ENCODE measurements at regions not wholly inside any gene's neighbourhood (a gene's known extent, or its start where the extent isn't known, plus 50 kb on each side); places are given as distances from the start of the nearest gene placed in this dataset.

DNA sequence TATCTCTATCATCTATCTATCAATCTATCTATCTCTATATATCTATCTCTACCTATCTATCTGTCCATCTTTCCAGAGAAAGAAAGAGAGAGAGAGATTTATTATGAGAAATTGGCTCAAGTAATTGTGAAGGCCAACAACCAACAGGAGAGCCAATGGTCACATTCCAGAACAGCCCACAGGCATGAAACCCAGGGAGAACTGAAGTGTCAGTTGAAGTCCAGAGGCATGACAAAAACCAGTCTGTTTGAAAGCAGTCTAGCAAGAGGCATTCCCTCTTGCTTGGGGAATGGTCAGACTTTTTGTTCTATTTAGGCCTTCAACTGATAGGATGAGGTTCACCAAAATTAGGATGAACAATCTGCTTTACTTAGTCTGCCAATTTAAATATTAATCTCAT is 87.6 kb upstream of the PLCXD3 start:
- H3K36me3 ChIP-seq: no peaks in the 10 kb centered on the region
- H3K27me3 ChIP-seq (ENCODE audit: insufficient read depth, low read depth, severe bottlenecking): no peaks in the 10 kb centered on the region
- no peak overlapping the region for H3K4me3 ChIP-seq (ENCODE audit: low read depth, low read length)
- no peak overlapping the region for H3K27ac ChIP-seq
- DNase-seq: no peak
- TF ChIP-seq, protein P1, sequence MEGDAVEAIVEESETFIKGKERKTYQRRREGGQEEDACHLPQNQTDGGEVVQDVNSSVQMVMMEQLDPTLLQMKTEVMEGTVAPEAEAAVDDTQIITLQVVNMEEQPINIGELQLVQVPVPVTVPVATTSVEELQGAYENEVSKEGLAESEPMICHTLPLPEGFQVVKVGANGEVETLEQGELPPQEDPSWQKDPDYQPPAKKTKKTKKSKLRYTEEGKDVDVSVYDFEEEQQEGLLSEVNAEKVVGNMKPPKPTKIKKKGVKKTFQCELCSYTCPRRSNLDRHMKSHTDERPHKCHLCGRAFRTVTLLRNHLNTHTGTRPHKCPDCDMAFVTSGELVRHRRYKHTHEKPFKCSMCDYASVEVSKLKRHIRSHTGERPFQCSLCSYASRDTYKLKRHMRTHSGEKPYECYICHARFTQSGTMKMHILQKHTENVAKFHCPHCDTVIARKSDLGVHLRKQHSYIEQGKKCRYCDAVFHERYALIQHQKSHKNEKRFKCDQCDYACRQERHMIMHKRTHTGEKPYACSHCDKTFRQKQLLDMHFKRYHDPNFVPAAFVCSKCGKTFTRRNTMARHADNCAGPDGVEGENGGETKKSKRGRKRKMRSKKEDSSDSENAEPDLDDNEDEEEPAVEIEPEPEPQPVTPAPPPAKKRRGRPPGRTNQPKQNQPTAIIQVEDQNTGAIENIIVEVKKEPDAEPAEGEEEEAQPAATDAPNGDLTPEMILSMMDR (IDR thresholded peaks at IDR 0.05; ENCODE audit: low read depth, low read length): no peak
- H3K9me3 ChIP-seq (ENCODE audit: severe bottlenecking): no peaks in the 10 kb centered on the region

DNA sequence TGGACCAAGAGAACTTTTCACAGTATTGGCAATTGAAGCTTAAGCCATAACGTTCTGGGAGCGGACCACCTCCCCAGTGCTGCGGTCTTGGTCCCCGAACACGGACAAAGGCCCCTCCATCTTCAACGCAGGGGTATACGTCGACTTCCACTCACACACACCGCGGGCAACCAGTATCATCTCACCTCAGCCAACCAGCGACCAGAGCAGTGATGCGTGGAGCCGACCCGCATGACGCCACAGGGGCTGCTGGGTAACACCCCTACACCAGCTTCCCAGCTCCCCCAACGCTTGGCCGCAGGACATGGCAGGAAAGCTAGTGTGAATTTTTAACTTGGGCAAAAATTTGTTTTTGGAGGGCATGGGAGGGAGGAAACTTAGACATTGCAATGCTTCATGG is 77.3 kb upstream of the PLCXD3 start:
- TF ChIP-seq, protein P1 (IDR thresholded peaks at IDR 0.05; ENCODE audit: low read depth, low read length): no peak
- no peak for DNase-seq
- Histone ChIP-seq H3K4me3 (ENCODE audit: low read depth, low read length) (no peak overlapping the region), H3K27me3 (ENCODE audit: insufficient read depth, low read depth, severe bottlenecking) (peaks cover 9% of the 10 kb centered on the region), H3K9me3 (ENCODE audit: severe bottlenecking) (no peaks in the 10 kb centered on the region), H3K27ac (no peak overlapping the region), H3K36me3 (no peaks in the 10 kb centered on the region)

DNA sequence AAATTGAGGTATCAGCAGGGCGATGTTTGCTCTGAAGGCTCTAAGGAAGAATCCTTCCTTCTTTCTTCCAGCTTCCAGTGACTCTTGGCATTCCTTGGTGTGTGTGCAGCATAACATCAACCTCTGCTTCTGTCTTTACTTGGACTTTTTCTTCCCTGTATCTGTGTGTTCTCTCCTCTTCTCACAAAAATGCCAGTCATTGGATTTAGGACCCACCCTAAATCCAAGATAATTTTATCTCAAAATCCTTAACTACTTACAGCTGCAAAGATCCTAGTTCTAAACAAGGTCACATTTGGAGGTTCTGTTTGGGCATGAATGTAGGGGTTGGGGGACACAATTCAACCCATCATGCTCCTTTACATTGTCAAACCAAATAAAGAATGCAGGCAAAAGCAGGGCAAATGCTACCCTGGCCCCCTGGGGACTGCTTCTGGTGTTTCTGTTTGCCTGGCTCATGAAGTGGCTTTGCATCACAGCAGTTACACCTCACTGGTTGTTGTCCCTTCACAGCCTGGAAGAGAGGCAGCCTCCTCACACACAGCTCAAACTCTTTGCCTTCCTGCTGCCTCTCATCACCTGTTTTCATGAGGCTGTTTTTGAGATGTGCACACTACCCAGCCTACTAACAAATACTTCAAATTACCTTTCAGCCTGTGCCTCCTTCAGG is 64.8 kb upstream of the PLCXD3 start:
- Histone ChIP-seq H3K36me3 (no peaks in the 10 kb centered on the region), H3K27ac (no peak overlapping the region), H3K27me3 (ENCODE audit: insufficient read depth, low read depth, severe bottlenecking) (no peaks in the 10 kb centered on the region), H3K4me3 (ENCODE audit: low read depth, low read length) (no peak overlapping the region), H3K9me3 (ENCODE audit: severe bottlenecking) (no peaks in the 10 kb centered on the region)
- TF ChIP-seq, protein P1 (IDR thresholded peaks at IDR 0.05; ENCODE audit: low read depth, low read length): no peak
- DNase-seq: no peak

DNA sequence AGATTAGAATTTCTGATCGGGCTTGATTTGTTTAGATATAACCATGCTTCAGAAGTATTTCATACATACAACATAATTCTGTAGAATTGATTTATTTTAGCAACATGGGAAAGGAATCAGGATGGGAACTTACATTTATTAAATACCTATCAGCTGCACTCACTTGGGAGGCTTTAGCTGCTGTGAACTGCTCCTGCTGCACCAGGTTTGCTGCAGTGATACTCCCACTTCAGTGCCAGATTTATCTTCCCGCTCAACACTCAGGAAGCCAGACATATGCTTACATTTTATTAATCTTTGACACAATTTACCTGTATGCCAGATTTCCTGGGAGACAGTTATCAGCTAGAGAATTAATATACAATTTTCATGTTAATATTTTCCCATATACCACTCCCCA is 64.0 kb upstream of the PLCXD3 start:
- H3K9me3 ChIP-seq (ENCODE audit: severe bottlenecking): peaks cover 4% of the 10 kb centered on the region
- H3K4me3 ChIP-seq (ENCODE audit: low read depth, low read length): no peak overlapping the region
- TF ChIP-seq, protein P1 (IDR thresholded peaks at IDR 0.05; ENCODE audit: low read depth, low read length): no peak
- no peaks in the 10 kb centered on the region for H3K36me3 ChIP-seq
- DNase-seq: no peak
- H3K27ac ChIP-seq: no peak overlapping the region
- H3K27me3 ChIP-seq (ENCODE audit: insufficient read depth, low read depth, severe bottlenecking): no peaks in the 10 kb centered on the region

All from WERI-Rb-1 (cell line).